Liver (tissue), 8 donors: ENCODE measurements at regions not wholly inside any gene's neighbourhood (a gene's known extent, or its start where the extent isn't known, plus 50 kb on each side); places are given as distances from the start of the nearest gene placed in this dataset.

ENCODE experiments used
- DNase-seq: peaks from one replicate; pipeline ENCODE4 v3.0.0-alpha.2; 2017; ENCODE audit warnings: low spot score
- H3K27ac ChIP-seq, 2 donors: one replicate each; pipeline ENCODE4 v1.7.0; 2013; ENCODE audit warnings: inconsistent platforms in 2 of 2, low read length in 2 of 2, control low read depth in 1 of 2, low read depth in 1 of 2, mild to moderate bottlenecking in 1 of 2
- H3K27me3 ChIP-seq, 4 donors: one replicate each; pipeline versions ENCODE4 v1.6.1 to v1.7.0; 2013; ENCODE audit warnings: low read length in 3 of 4, inconsistent platforms in 1 of 4, mild to moderate bottlenecking in 1 of 4, moderate library complexity in 1 of 4; ENCODE audit not compliant: control insufficient read depth in 4 of 4, insufficient read depth in 4 of 4
- H3K36me3 ChIP-seq, 4 donors: one replicate each; pipeline versions ENCODE4 v1.6.1 to v1.7.0; 2013; ENCODE audit warnings: low read length in 3 of 4, mild to moderate bottlenecking in 3 of 4, low read depth in 1 of 4, moderate library complexity in 1 of 4; ENCODE audit not compliant: control insufficient read depth in 4 of 4, insufficient read depth in 3 of 4
- H3K4me1 ChIP-seq, 4 donors: one replicate each; pipeline versions ENCODE4 v1.6.1 to v1.7.0; 2013; ENCODE audit warnings: low read length in 3 of 4, mild to moderate bottlenecking in 3 of 4, moderate library complexity in 1 of 4; ENCODE audit not compliant: control insufficient read depth in 4 of 4, insufficient read depth in 4 of 4
- H3K4me3 ChIP-seq, 3 donors: one replicate each; pipeline versions ENCODE4 v1.6.1 to v1.7.0; 2013; ENCODE audit warnings: low read length in 3 of 3, control low read depth in 1 of 3, low read depth in 1 of 3, mild to moderate bottlenecking in 1 of 3
- H3K9ac ChIP-seq, 2 donors: one replicate each; pipeline ENCODE4 v1.7.0; 2013; ENCODE audit warnings: low read length in 2 of 2, mild to moderate bottlenecking in 2 of 2, moderate library complexity in 2 of 2, control low read depth in 1 of 2, low read depth in 1 of 2
- H3K9me3 ChIP-seq, 4 donors: one replicate each; pipeline versions ENCODE4 v1.6.1 to v1.7.0; 2013; ENCODE audit warnings: low read length in 3 of 4; ENCODE audit not compliant: control insufficient read depth in 4 of 4
- ATF3 ChIP-seq: IDR thresholded peaks from 2 replicates; pipeline ENCODE4 v1.6.1; 2016; ENCODE audit warnings: antibody characterized with exemption
- EGR1 ChIP-seq, 2 donors: IDR thresholded peaks; 2 replicates each; pipeline ENCODE4 v1.6.1; 2016 to 2018; ENCODE audit warnings: antibody characterized with exemption in 2 of 2, low read depth in 2 of 2
- FOXA1 ChIP-seq: IDR thresholded peaks from 2 replicates; pipeline ENCODE4 v1.6.1; 2016; ENCODE audit warnings: antibody characterized with exemption
- FOXA2 ChIP-seq: IDR thresholded peaks from 2 replicates; pipeline ENCODE4 v1.6.1; 2016; ENCODE audit warnings: antibody characterized with exemption
- GABPA ChIP-seq, 2 donors: IDR thresholded peaks in 1 of 2; conservative IDR thresholded peaks in 1 of 2; 2 replicates each; pipeline ENCODE4 v1.6.1; 2016; ENCODE audit warnings: antibody characterized with exemption in 2 of 2, mild to moderate bottlenecking in 1 of 2, moderate library complexity in 1 of 2
- HNF4A ChIP-seq, 2 donors: conservative IDR thresholded peaks; 2 replicates each; pipeline ENCODE4 v1.6.1; 2016; ENCODE audit warnings: antibody characterized with exemption in 2 of 2, mild to moderate bottlenecking in 2 of 2
- HNF4G ChIP-seq: IDR thresholded peaks from 2 replicates; pipeline ENCODE4 v1.6.1; 2016; ENCODE audit warnings: antibody characterized with exemption
- JUND ChIP-seq, 2 donors: IDR thresholded peaks; 2 replicates each; pipeline ENCODE4 v1.6.1; 2016; ENCODE audit warnings: antibody characterized with exemption in 2 of 2
- MAX ChIP-seq: IDR thresholded peaks from 2 replicates; pipeline ENCODE4 v1.6.1; 2016; ENCODE audit warnings: antibody characterized with exemption
- RAD21 ChIP-seq, 2 donors: IDR thresholded peaks; 2 replicates each; pipeline ENCODE4 v1.6.1; 2016; ENCODE audit warnings: antibody characterized with exemption in 2 of 2, mild to moderate bottlenecking in 2 of 2
- REST ChIP-seq: IDR thresholded peaks from 2 replicates; pipeline ENCODE4 v1.6.1; 2016; ENCODE audit warnings: antibody characterized with exemption, mild to moderate bottlenecking
- RXRA ChIP-seq, 2 donors: IDR thresholded peaks; 2 replicates each; pipeline ENCODE4 v1.6.1; 2017 to 2018; ENCODE audit warnings: antibody characterized with exemption in 2 of 2, mild to moderate bottlenecking in 1 of 2
- SP1 ChIP-seq: IDR thresholded peaks from 2 replicates; pipeline ENCODE4 v1.6.1; 2018; ENCODE audit warnings: antibody characterized with exemption, mild to moderate bottlenecking
- TAF1 ChIP-seq: conservative IDR thresholded peaks from 2 replicates; pipeline ENCODE4 v1.6.1; 2016; ENCODE audit warnings: antibody characterized with exemption, mild to moderate bottlenecking
- YY1 ChIP-seq: IDR thresholded peaks from 2 replicates; pipeline ENCODE4 v1.6.1; 2016; ENCODE audit warnings: antibody characterized with exemption, mild to moderate bottlenecking
- ZBTB33 ChIP-seq: IDR thresholded peaks from 2 replicates; pipeline ENCODE4 v1.6.1; 2016; ENCODE audit warnings: antibody characterized with exemption
- WGBS: extraction: QIAGEN DNeasy Blood & Tissue Kit; methylation state at CpG from one replicate; pipeline ENCODE4 v1.1.7; 2013; 5-methylcytosine and 5-hydroxymethylcytosine counted together
- TF ChIP-seq, protein P1 (sequence below): fragments of 150-350 bp; IDR thresholded peaks from 2 replicates; pipeline ENCODE4 v1.5.1; 2017; ENCODE audit warnings: improper control_type of control experiment, low read depth, low read length; ENCODE audit not compliant: missing input control
- donor health status: healthy.
- donor health status: healthy.
- donor health status: healthy.
- donor health status: healthy.
- donor health status: healthy.

- TF ChIP-seq, protein P1, sequence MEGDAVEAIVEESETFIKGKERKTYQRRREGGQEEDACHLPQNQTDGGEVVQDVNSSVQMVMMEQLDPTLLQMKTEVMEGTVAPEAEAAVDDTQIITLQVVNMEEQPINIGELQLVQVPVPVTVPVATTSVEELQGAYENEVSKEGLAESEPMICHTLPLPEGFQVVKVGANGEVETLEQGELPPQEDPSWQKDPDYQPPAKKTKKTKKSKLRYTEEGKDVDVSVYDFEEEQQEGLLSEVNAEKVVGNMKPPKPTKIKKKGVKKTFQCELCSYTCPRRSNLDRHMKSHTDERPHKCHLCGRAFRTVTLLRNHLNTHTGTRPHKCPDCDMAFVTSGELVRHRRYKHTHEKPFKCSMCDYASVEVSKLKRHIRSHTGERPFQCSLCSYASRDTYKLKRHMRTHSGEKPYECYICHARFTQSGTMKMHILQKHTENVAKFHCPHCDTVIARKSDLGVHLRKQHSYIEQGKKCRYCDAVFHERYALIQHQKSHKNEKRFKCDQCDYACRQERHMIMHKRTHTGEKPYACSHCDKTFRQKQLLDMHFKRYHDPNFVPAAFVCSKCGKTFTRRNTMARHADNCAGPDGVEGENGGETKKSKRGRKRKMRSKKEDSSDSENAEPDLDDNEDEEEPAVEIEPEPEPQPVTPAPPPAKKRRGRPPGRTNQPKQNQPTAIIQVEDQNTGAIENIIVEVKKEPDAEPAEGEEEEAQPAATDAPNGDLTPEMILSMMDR: no peak
- TF ChIP-seq RXRA (IDR thresholded peaks at IDR 0.05) (no peak), HNF4A (conservative IDR thresholded peaks at IDR 0.05) (no peak), RAD21 (IDR thresholded peaks at IDR 0.05) (no peak), MAX (no peak), YY1 (no peak), ATF3 (no peak)
- WGBS: 97% methylated on average over 8 of the region's 8 CpGs
- H3K27me3 ChIP-seq: no peaks in the 10 kb centered on the region
These were observed 223.2 kb upstream of the EXOC2 start for GRCh38 chr6:916131-916530.

DNA sequence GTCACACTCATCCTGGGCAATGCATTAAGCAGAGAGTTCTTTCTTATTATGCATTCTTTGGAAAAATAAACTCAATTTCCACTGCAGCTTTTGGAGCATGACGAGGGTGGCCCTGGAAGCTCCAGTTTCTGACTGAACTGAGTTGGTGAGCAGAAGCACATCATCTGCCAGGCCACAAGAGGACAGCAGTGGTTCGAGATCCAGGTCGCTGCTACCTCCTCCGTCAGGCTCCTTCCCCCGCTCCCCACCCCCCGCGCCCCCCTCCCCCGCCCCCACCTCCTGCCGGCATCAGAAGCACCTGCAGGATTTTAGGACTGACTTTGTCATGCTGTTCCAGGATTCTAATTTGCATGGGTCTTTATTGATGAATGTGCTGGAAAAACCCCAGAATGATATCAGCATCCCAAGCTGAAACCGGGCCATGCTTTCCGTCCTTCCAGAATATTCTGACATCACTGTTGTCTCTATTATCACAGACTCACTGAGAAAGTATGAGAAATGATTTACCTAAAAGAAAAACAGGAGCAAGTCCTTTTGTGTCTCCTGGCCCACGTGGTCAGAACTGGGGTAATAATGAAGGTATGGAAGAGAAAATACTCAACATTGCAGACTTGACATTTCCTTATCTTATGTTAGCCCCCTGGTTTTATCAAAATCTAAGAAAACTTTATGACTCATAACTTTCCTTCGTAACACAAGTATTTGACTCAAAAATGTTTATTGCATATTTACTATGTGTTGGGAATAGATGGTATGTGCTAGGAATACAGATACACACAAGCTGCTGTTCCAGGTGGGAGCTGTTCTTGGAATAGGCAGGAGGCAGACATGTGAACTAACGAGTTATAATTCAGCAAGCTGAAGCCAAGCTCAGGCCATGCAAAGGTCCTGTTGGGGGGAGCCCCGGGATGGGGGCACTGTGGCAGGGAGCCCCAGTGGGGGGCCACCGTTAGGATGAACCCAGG lies 220.2 kb upstream of the EXOC2 start:
- WGBS: 27% methylated on average over 16 of the region's 16 CpGs
- Histone ChIP-seq H3K9ac (no peak overlapping the region), H3K4me3 (no peak overlapping the region), H3K4me1 (peaks cover 0 to 4% (median 1%) of the 10 kb centered on the region in 4 donors), H3K27me3 (no peaks in the 10 kb centered on the region), H3K36me3 (no peaks in the 10 kb centered on the region), H3K9me3 (no peaks in the 10 kb centered on the region), H3K27ac (no peak overlapping the region)
- TF ChIP-seq, protein P1: peak; percentile 60
- no peak for TF ChIP-seq EGR1 (IDR thresholded peaks at IDR 0.05; ENCODE audit: low read depth in 2 of 2)
- no peak for TF ChIP-seq HNF4A (conservative IDR thresholded peaks at IDR 0.05)
- TF ChIP-seq HNF4G: no peak
- TF ChIP-seq RAD21 (IDR thresholded peaks at IDR 0.05): peak; percentile 68 to 76
- TF ChIP-seq ATF3: no peak
- TF ChIP-seq FOXA2: no peak
- TF ChIP-seq SP1: no peak
- TF ChIP-seq JUND (IDR thresholded peaks at IDR 0.05): no peak
- no peak for TF ChIP-seq RXRA (IDR thresholded peaks at IDR 0.05)
- TF ChIP-seq GABPA (IDR thresholded peaks at IDR 0.05 in 1 of 2, conservative IDR thresholded peaks at IDR 0.05 in 1 of 2): no peak
- TF ChIP-seq FOXA1: no peak
- TF ChIP-seq REST: no peak
- no peak for TF ChIP-seq TAF1
- no peak for TF ChIP-seq ZBTB33
- peak; percentile 36 for DNase-seq

More at GRCh38 chr6:916131-916530, 223.2 kb upstream of the EXOC2 start:
- Histone ChIP-seq H3K4me1 (peaks cover 0 to 4% (median 1%) of the 10 kb centered on the region in 4 donors), H3K27ac (no peak overlapping the region), H3K4me3 (no peak overlapping the region), H3K9me3 (peaks cover 0 to 5% (median 3%) of the 10 kb centered on the region in 4 donors), H3K36me3 (no peaks in the 10 kb centered on the region), H3K9ac (no peak overlapping the region)
- peak; percentile 1 for DNase-seq
